IMR-90 (cell line): ENCODE measurements at regions not wholly inside any gene's neighbourhood (a gene's known extent, or its start where the extent isn't known, plus 50 kb on each side); places are given as distances from the start of the nearest gene placed in this dataset.

ENCODE experiments used
- ATAC-seq: fragments of 200-7000 bp; cut with Tn5 transposase; 2 replicates; pipeline ENCODE4 v1.9.1; 2020; ENCODE audit warnings: low read depth, mild to moderate bottlenecking, moderate library complexity
- BruUV-seq: library from RNA; stranded (reverse); fragments of 400-500 nt; replicated peaks from 2 replicates; lab custom pipeline; 2021; lab: Mats Ljungman, UMichigan
- CTCF ChIA-PET: fragments of 300-600 bp; formaldehyde crosslinking; extraction: SDS; loops from one replicate; lab custom pipeline; 2021; ENCODE audit warnings: antibody characterized with exemption; lab: Yijun Ruan, JAX
- POLR2A ChIA-PET: fragments of 300-600 bp; sonication (Branson Sonifier 250); formaldehyde crosslinking; loops from one replicate; lab custom pipeline; 2022; ENCODE audit warnings: antibody characterized with exemption; ENCODE audit not compliant: unreplicated experiment; lab: Charles Lee
- DNase-seq: peaks from one replicate; pipeline ENCODE4 v3.0.0; 2013
- H2AFZ ChIP-seq: replicated peaks from 2 replicates; pipeline ENCODE3; 2013; ENCODE audit warnings: low read length, mild to moderate bottlenecking; ENCODE audit not compliant: poor library complexity
- H2AK5ac ChIP-seq: 2 replicates; pipeline ENCODE4 v1.6.1; 2013; ENCODE audit warnings: low read depth, low read length, inconsistent platforms
- H2AK9ac ChIP-seq: replicated peaks from 2 replicates; pipeline ENCODE3; 2013; ENCODE audit warnings: mild to moderate bottlenecking, low read depth, low read length, moderate library complexity; ENCODE audit not compliant: poor library complexity
- H2BK120ac ChIP-seq: 2 replicates; pipeline ENCODE4 v1.6.1; 2013; ENCODE audit warnings: low read depth, low read length, inconsistent platforms
- H2BK15ac ChIP-seq: 3 replicates; pipeline ENCODE4 v1.6.1; 2013; ENCODE audit warnings: low read depth, low read length, inconsistent platforms
- H2BK20ac ChIP-seq: 2 replicates; pipeline ENCODE4 v1.6.1; 2013; ENCODE audit warnings: low read depth, mild to moderate bottlenecking, inconsistent platforms, low read length, moderate library complexity
- H2BK5ac ChIP-seq: 2 replicates; pipeline ENCODE4 v1.6.1; 2013; ENCODE audit warnings: mild to moderate bottlenecking, low read depth, low read length, inconsistent platforms; ENCODE audit not compliant: poor library complexity, severe bottlenecking
- H3K14ac ChIP-seq: replicated peaks from 2 replicates; pipeline ENCODE4 v1.6.1; 2013; ENCODE audit warnings: low read depth, low read length, inconsistent platforms
- H3K18ac ChIP-seq: 2 replicates; pipeline ENCODE4 v1.6.1; 2013; ENCODE audit warnings: low read depth, low read length, control low read depth
- H3K23ac ChIP-seq: 2 replicates; pipeline ENCODE4 v1.6.1; 2013; ENCODE audit warnings: low read depth, low read length, inconsistent platforms
- H3K27ac ChIP-seq: 2 replicates; pipeline ENCODE4 v1.5.1; 2013; ENCODE audit warnings: mild to moderate bottlenecking, control low read depth, low read length; ENCODE audit not compliant: insufficient read depth
- H3K27me3 ChIP-seq: 2 replicates; pipeline ENCODE4 v1.6.1; 2013; ENCODE audit warnings: low read length; ENCODE audit not compliant: control insufficient read depth, insufficient read depth
- H3K36me3 ChIP-seq: 2 replicates; pipeline ENCODE4 v1.6.1; 2013; ENCODE audit warnings: low read length, mixed read lengths; ENCODE audit not compliant: control insufficient read depth, insufficient read depth
- H3K4ac ChIP-seq: 2 replicates; pipeline ENCODE4 v1.6.1; 2013; ENCODE audit warnings: low read depth, low read length, inconsistent platforms
- H3K4me1 ChIP-seq: 2 replicates; pipeline ENCODE4 v1.6.1; 2013; ENCODE audit warnings: low read length, mixed read lengths; ENCODE audit not compliant: control insufficient read depth, insufficient read depth
- H3K4me2 ChIP-seq: 2 replicates; pipeline ENCODE4 v1.6.1; 2013; ENCODE audit warnings: low read depth, mild to moderate bottlenecking, control low read depth, low read length, moderate library complexity
- H3K4me3 ChIP-seq: 2 replicates; pipeline ENCODE4 v1.5.1; 2013; ENCODE audit warnings: low read depth, mild to moderate bottlenecking, control low read depth, low read length, moderate library complexity; ENCODE audit not compliant: insufficient read depth
- H3K56ac ChIP-seq: 2 replicates; pipeline ENCODE4 v1.6.1; 2013; ENCODE audit warnings: low read length, inconsistent platforms; ENCODE audit not compliant: insufficient read depth; ENCODE audit errors: extremely low read depth
- H3K79me1 ChIP-seq, 2 experiments: 2 replicates each; pipeline ENCODE4 v1.6.1; 2013; ENCODE audit warnings: low read length in 2 of 2, inconsistent platforms in 1 of 2, low read depth in 1 of 2
- H3K9ac ChIP-seq: 2 replicates; pipeline ENCODE4 v1.6.1; 2013; ENCODE audit warnings: low read depth, low read length, control low read depth
- H3K9me1 ChIP-seq: 2 replicates; pipeline ENCODE4 v1.6.1; 2013; ENCODE audit warnings: low read length, inconsistent platforms; ENCODE audit not compliant: insufficient read depth
- H3K9me3 ChIP-seq: 2 replicates; pipeline ENCODE4 v1.6.1; 2013; ENCODE audit warnings: low read length; ENCODE audit not compliant: control insufficient read depth, insufficient read depth
- H4K20me1 ChIP-seq: 2 replicates; pipeline ENCODE4 v1.6.1; 2013; ENCODE audit warnings: low read length, inconsistent platforms; ENCODE audit not compliant: insufficient read depth
- H4K5ac ChIP-seq: 2 replicates; pipeline ENCODE4 v1.6.1; 2013; ENCODE audit warnings: mild to moderate bottlenecking, low read depth, low read length, control low read depth
- H4K8ac ChIP-seq, 2 experiments: 2 replicates each; pipeline ENCODE4 v1.6.1; 2013; ENCODE audit warnings: low read depth in 2 of 2, low read length in 2 of 2, control low read depth in 1 of 2, inconsistent platforms in 1 of 2
- H4K91ac ChIP-seq: 2 replicates; pipeline ENCODE4 v1.6.1; 2013; ENCODE audit warnings: low read depth, low read length, inconsistent platforms; ENCODE audit not compliant: insufficient read depth
- BHLHE40 ChIP-seq: fragments of 150-350 bp; IDR thresholded peaks from 2 replicates; pipeline ENCODE4 v1.6.1; 2016; ENCODE audit warnings: mild to moderate bottlenecking, low read depth, low read length
- CEBPB ChIP-seq: IDR thresholded peaks from 2 replicates; pipeline ENCODE4 v1.6.1; 2012; ENCODE audit warnings: low read depth, low read length, improper control_type of control experiment
- CHD1 ChIP-seq: IDR thresholded peaks from 2 replicates; pipeline ENCODE4 v1.6.1; 2012; ENCODE audit warnings: low read depth, low read length, improper control_type of control experiment
- CTCF ChIP-seq: conservative IDR thresholded peaks from 2 replicates; pipeline ENCODE4 v1.5.1; 2012; ENCODE audit warnings: mild to moderate bottlenecking, low read depth, low read length, improper control_type of control experiment
- ELK1 ChIP-seq: fragments of 150-350 bp; IDR thresholded peaks from 2 replicates; pipeline ENCODE4 v1.6.1; 2016; ENCODE audit warnings: low read depth, mild to moderate bottlenecking, low read length, moderate library complexity, borderline replicate concordance
- FOS ChIP-seq: fragments of 150-350 bp; IDR thresholded peaks from 2 replicates; pipeline ENCODE4 v1.6.1; 2016; ENCODE audit warnings: low read depth, low read length
- MAFK ChIP-seq: IDR thresholded peaks from 2 replicates; pipeline ENCODE4 v1.6.1; 2012; ENCODE audit warnings: low read depth, low read length, improper control_type of control experiment
- MAZ ChIP-seq: IDR thresholded peaks from 2 replicates; pipeline ENCODE4 v1.6.1; 2012; ENCODE audit warnings: low read depth, mild to moderate bottlenecking, low read length, improper control_type of control experiment, moderate library complexity, borderline replicate concordance
- NFE2L2 ChIP-seq: fragments of 150-350 bp; IDR thresholded peaks from 2 replicates; pipeline ENCODE4 v1.6.1; 2016; ENCODE audit warnings: low read depth, mild to moderate bottlenecking, low read length
- RAD21 ChIP-seq: IDR thresholded peaks from 2 replicates; pipeline ENCODE4 v1.6.1; 2012; ENCODE audit warnings: low read length, improper control_type of control experiment
- RCOR1 ChIP-seq: IDR thresholded peaks from 2 replicates; pipeline ENCODE4 v1.6.1; 2012; ENCODE audit warnings: mild to moderate bottlenecking, low read length, improper control_type of control experiment; ENCODE audit not compliant: insufficient replicate concordance
- RFX5 ChIP-seq: IDR thresholded peaks from 2 replicates; pipeline ENCODE4 v1.8.0; 2012; ENCODE audit warnings: low read depth, mild to moderate bottlenecking, low read length, moderate library complexity
- SMC3 ChIP-seq: fragments of 150-350 bp; IDR thresholded peaks from 2 replicates; pipeline ENCODE4 v1.6.1; 2016; ENCODE audit warnings: low read depth, mild to moderate bottlenecking, antibody characterized with exemption, low read length, moderate library complexity
- WGBS, 2 experiments: methylation state at CpG; one replicate each; pipeline versions ENCODE4 v1.1.5 to v1.1.7; 2013; ENCODE audit warnings: missing lambda C conversion rate in 2 of 2; ENCODE audit not compliant: insufficient read length in 1 of 2; ENCODE audit errors: extremely low coverage in 2 of 2; 5-methylcytosine and 5-hydroxymethylcytosine counted together
- dilution Hi-C: fragments of 300-500 bp; cut with HindIII; formaldehyde crosslinking; loops from one replicate; pipeline ENCODE4 v1.14.3; 2018; ENCODE audit warnings: low sequenced_read_pairs; ENCODE audit not compliant: unreplicated experiment
- in situ Hi-C: fragments of 300-500 bp; cut with MboI; formaldehyde crosslinking; loops from 3 replicates; pipeline ENCODE4 v1.14.3; 2019; ENCODE audit warnings: low sequenced_read_pairs, inconsistent platforms, mixed read lengths
- intact Hi-C: fragments of 100-400 bp; cut with micrococcal nuclease; formaldehyde crosslinking; loops from 2 replicates; pipeline ENCODE4 v1.10.0; 2022

- Histone ChIP-seq H3K18ac (no peak overlapping the region), H4K20me1 (no peaks in the 10 kb centered on the region), H4K8ac (no peak overlapping the region), H3K4me2 (no peak overlapping the region), H3K23ac (no peak overlapping the region), H2AFZ (no peak overlapping the region), H2BK15ac (no peak overlapping the region), H3K27ac (no peak overlapping the region), H2AK5ac (no peak overlapping the region), H3K79me1 (no peaks in the 10 kb centered on the region), H3K9ac (no peak overlapping the region), H3K4me3 (no peak overlapping the region), H4K5ac (no peak overlapping the region), H2AK9ac (no peak overlapping the region), H4K91ac (no peak overlapping the region), H3K56ac (no peak overlapping the region), H3K27me3 (no peaks in the 10 kb centered on the region), H3K4ac (no peak overlapping the region), H3K14ac (no peak overlapping the region), H2BK20ac (no peak overlapping the region), H3K9me1 (no peaks in the 10 kb centered on the region), H2BK5ac (no peak overlapping the region), H3K4me1 (no peaks in the 10 kb centered on the region), H3K9me3 (no peaks in the 10 kb centered on the region), H3K36me3 (no peaks in the 10 kb centered on the region), H2BK120ac (no peak overlapping the region)
- dilution Hi-C loops (no loop called here), in situ Hi-C loops (no loop called here), intact Hi-C loops (no loop called here)
- no CpG with 5 or more reads among the region's 1 CpG for WGBS, 2 experiments
- ChIA-PET CTCF (no interaction called here), POLR2A (no interaction called here)
- BruUV-seq: no TSS peak
- no peak for TF ChIP-seq CHD1
- no peak for TF ChIP-seq RFX5
- no peak for TF ChIP-seq FOS
- TF ChIP-seq CEBPB: no peak
- TF ChIP-seq RAD21: no peak
- no peak for TF ChIP-seq MAZ
- no peak for TF ChIP-seq RCOR1
- TF ChIP-seq SMC3: no peak
- no peak for TF ChIP-seq BHLHE40
- TF ChIP-seq CTCF: no peak
- TF ChIP-seq NFE2L2: no peak
- TF ChIP-seq ELK1: no peak
- TF ChIP-seq MAFK: no peak
- ATAC-seq (no peak), DNase-seq (no peak)
Observed at GRCh38 chr2:107627164-107627563, 199.5 kb upstream of the RGPD4 start.
